Stimulated activated CD4-positive, alpha-beta T cell treated with anti-CD3 and anti-CD28 coated beads, Interleukin-2, amount 100 ng/mL, for 48 hours (primary cell): ENCODE measurements at regions not wholly inside any gene's neighbourhood (a gene's known extent, or its start where the extent isn't known, plus 50 kb on each side); places are given as distances from the start of the nearest gene placed in this dataset.
A peak's percentile ranks its signal among the peaks of the same experiment; 100 is the strongest.

ENCODE experiments used
- DNase-seq, 2 donors: peaks; one replicate each; pipeline ENCODE4 v3.0.0-alpha.2; 2020

GRCh38 chr18:41752826-41753225 lies 202.2 kb upstream of the PIK3C3 start:
- DNase-seq = no peak

- DNase-seq = no peak
Observed at GRCh38 chr18:41751652-41752051, 203.4 kb upstream of the PIK3C3 start.

- no peak for DNase-seq
Observed at GRCh38 chr18:41751161-41751560, 203.9 kb upstream of the PIK3C3 start.

DNA sequence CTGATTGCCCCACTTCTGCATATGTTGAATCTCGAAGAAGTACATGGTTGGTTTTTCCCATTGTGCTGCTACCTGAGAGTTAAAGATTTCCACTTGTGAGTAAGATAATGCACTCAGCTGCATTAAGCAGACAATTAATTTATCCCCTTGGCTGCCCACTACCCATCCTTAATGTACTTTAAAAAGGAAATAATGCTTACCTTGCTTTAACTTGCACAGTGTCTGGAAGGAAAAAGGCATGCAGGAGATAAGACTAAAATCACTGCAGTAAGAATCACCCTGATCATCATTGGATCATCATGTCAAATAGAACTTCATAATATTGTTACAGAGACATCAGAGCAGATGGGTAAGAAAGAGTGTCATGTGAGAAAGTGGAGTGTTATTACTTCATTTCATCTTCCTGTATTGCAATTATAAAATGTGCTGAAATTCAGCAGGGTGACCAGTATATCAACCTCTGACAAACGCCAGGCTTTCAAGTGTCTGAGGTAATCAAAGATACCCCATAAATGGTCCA lies 207.3 kb upstream of the PIK3C3 start:
- no peak for DNase-seq

GRCh38 chr18:41745166-41746049 lies 209.6 kb upstream of the PIK3C3 start:
- DNase-seq = peak; percentile 1 to 6

GRCh38 chr18:41744421-41745030 lies 210.5 kb upstream of the PIK3C3 start:
- DNase-seq = no peak

GRCh38 chr18:41737218-41737617 lies 217.8 kb upstream of the PIK3C3 start:
- DNase-seq = no peak

GRCh38 chr18:41734917-41735316 lies 220.1 kb upstream of the PIK3C3 start:
- no peak for DNase-seq

GRCh38 chr18:41732356-41732755 lies 222.7 kb upstream of the PIK3C3 start:
- no peak for DNase-seq

DNA sequence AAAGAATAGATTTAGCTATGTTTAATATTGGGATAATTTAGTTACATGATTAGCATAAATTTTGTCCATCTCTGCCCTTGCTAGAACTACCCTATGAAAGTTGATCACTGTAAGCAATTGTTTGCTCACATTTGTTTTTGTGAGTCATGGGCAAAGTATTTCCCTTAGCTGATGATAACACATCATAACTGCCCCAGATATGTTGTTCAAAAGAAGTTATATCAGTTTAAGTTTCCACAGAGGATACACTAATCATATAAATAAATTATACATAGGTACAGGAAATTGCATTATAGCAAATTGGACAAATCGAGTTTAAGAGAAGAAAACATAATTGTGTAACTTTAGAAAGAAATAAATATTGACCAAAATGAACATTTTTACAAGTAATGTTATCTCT lies 223.2 kb upstream of the PIK3C3 start:
- DNase-seq = no peak

DNA sequence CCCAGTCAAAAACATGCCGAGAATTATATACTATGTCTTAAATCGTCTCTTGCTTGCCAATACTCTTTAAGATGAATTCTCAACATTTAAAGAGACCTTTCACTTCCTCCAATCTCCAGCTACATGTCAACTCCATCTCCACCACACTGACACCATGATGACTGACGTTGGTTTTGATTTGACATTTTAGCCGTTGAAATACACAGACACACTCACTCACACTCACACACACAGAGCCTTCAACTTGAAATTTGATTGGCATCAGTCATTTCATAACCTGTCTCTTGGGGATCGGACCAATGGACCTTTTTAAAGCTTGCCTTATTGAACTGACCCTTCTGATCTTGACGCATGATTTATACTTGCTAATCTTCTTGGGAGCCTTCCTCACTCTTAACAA lies 230.8 kb upstream of the PIK3C3 start:
- DNase-seq = no peak

GRCh38 chr18:41721103-41721790 lies 233.8 kb upstream of the PIK3C3 start:
- DNase-seq = no peak

GRCh38 chr18:41720226-41720625 lies 234.8 kb upstream of the PIK3C3 start:
- DNase-seq = no peak

GRCh38 chr18:41719808-41720207 lies 235.2 kb upstream of the PIK3C3 start:
- DNase-seq = no peak

DNA sequence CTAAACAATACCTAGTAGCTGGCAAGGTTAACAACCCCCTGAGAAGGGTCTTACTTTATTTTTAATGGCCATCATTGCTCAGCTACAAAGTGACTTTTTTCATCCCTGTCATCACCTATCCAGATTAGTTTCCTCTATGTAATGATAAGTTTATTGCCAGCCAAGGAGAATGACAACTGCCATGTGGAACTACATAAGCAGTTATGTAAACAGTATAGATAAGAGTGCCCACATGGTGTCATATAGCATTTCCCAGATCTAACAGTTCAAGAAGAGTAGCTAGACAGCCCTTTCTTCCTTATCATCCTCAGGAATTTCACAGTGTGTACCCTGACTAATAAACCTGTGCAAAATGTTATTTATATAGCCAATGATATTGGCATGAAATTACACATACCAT lies 240.2 kb upstream of the PIK3C3 start:
- DNase-seq = no peak

- no peak for DNase-seq
Observed at GRCh38 chr18:41713969-41714825, 240.8 kb upstream of the PIK3C3 start.

GRCh38 chr18:41706301-41706700 lies 248.7 kb upstream of the PIK3C3 start:
- DNase-seq = no peak

GRCh38 chr18:41703744-41704530 lies 251.1 kb upstream of the PIK3C3 start:
- no peak for DNase-seq

GRCh38 chr18:41700416-41700815 lies 254.6 kb upstream of the PIK3C3 start:
- DNase-seq = no peak

DNA sequence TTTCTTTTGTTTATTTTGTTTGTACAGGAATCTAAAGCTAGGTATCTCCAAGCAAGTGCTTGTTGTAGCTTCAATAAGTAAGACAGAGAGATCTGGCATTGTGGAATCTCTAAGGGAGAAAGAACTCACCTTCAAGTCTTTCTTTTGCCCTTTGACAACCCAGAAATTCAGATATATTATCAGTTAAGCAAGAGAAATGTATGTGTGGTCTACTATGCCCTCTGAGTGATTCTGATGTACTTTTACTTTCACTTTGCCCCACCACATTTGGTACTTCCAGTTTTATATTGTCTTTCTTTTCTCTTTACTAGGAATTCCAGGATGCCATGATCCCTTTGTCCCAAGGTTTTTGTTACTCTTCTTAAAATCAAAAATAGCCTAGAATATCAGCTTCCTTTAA lies 259.6 kb upstream of the PIK3C3 start:
- DNase-seq = no peak

- DNase-seq = no peak
Observed at GRCh38 chr18:41693008-41693407, 262.0 kb upstream of the PIK3C3 start.
